Activated CD8-positive, alpha-beta memory T cell treated with anti-CD3 and anti-CD28 coated beads, Interleukin-2, amount 50 U/mL, for 1 hour (primary cell): ENCODE measurements at regions not wholly inside any gene's neighbourhood (a gene's known extent, or its start where the extent isn't known, plus 50 kb on each side); places are given as distances from the start of the nearest gene placed in this dataset.
"Not testable (repeated sequence)": the region's sequence is repeated elsewhere in the genome, so short reads cannot be mapped to it uniquely, and the experiment has no call there.

Experiments
- DNase-seq: peaks from one replicate; pipeline ENCODE4 v3.0.0-alpha.2; 2020; ENCODE audit errors: extremely low read depth

GRCh38 chr15:81723113-81723651 lies 322.6 kb downstream of the MEX3B start:
- no peak for DNase-seq

GRCh38 chr15:81716468-81716867 lies 329.4 kb downstream of the MEX3B start:
- DNase-seq: not testable (repeated sequence)

- no peak for DNase-seq
Observed at GRCh38 chr15:81710328-81710727, 335.5 kb downstream of the MEX3B start.

- DNase-seq: not testable (repeated sequence)
Observed at GRCh38 chr15:81706816-81707346, 332.9 kb upstream of the TMC3 start.

GRCh38 chr15:81705727-81706126 lies 331.7 kb upstream of the TMC3 start:
- DNase-seq: not testable (repeated sequence)

GRCh38 chr15:81686021-81686420 lies 312.0 kb upstream of the TMC3 start:
- no peak for DNase-seq

- DNase-seq: no peak
Observed at GRCh38 chr15:81685237-81685636, 311.2 kb upstream of the TMC3 start.

- DNase-seq: no peak
Observed at GRCh38 chr15:81680829-81681228, 306.8 kb upstream of the TMC3 start.

GRCh38 chr15:81666839-81667238 lies 292.8 kb upstream of the TMC3 start:
- no peak for DNase-seq

- DNase-seq: no peak
Observed at GRCh38 chr15:81660976-81661375, 287.0 kb upstream of the TMC3 start.

- no peak for DNase-seq
Observed at GRCh38 chr15:81653259-81653658, 279.2 kb upstream of the TMC3 start.

- no peak for DNase-seq
Observed at GRCh38 chr15:81645470-81645869, 271.5 kb upstream of the TMC3 start.

GRCh38 chr15:81643771-81644170 lies 269.8 kb upstream of the TMC3 start:
- no peak for DNase-seq

- no peak for DNase-seq
Observed at GRCh38 chr15:81642451-81642990, 268.5 kb upstream of the TMC3 start.

GRCh38 chr15:81636064-81636463 lies 262.1 kb upstream of the TMC3 start:
- not testable (repeated sequence) for DNase-seq

GRCh38 chr15:81633889-81634288 lies 259.9 kb upstream of the TMC3 start:
- DNase-seq: no peak

- no peak for DNase-seq
Observed at GRCh38 chr15:81625896-81626295, 251.9 kb upstream of the TMC3 start.

GRCh38 chr15:81619002-81619401 lies 245.0 kb upstream of the TMC3 start:
- no peak for DNase-seq

- DNase-seq: no peak
Observed at GRCh38 chr15:81612631-81613030, 238.6 kb upstream of the TMC3 start.

- no peak for DNase-seq
Observed at GRCh38 chr15:81611679-81612078, 237.7 kb upstream of the TMC3 start.

- DNase-seq: no peak
Observed at GRCh38 chr15:81608309-81608829, 234.4 kb upstream of the TMC3 start.

- no peak for DNase-seq
Observed at GRCh38 chr15:81604713-81605112, 230.7 kb upstream of the TMC3 start.

GRCh38 chr15:81596159-81596865 lies 222.3 kb upstream of the TMC3 start:
- no peak for DNase-seq
